Amniotic epithelial cell (primary cell): ENCODE measurements at regions not wholly inside any gene's neighbourhood (a gene's known extent, or its start where the extent isn't known, plus 50 kb on each side); places are given as distances from the start of the nearest gene placed in this dataset.

ENCODE experiments used
- DNase-seq: peaks from one replicate; pipeline ENCODE4 v3.0.0-alpha.2; 2010; ENCODE audit warnings: low read depth

GRCh38 chr2:8426550-8426949, 255.3 kb upstream of the ID2 start:
- no peak for DNase-seq

- no peak for DNase-seq
These were observed 254.6 kb upstream of the ID2 start for GRCh38 chr2:8427211-8427610.

- no peak for DNase-seq
These were observed 251.2 kb upstream of the ID2 start for GRCh38 chr2:8430628-8431027.

- no peak for DNase-seq
These were observed 250.3 kb upstream of the ID2 start for GRCh38 chr2:8431446-8432125.

- no peak for DNase-seq
These were observed 249.0 kb upstream of the ID2 start for GRCh38 chr2:8432706-8433336.

GRCh38 chr2:8433390-8433789, 248.5 kb upstream of the ID2 start:
- no peak for DNase-seq

- no peak for DNase-seq
These were observed 246.2 kb upstream of the ID2 start for GRCh38 chr2:8435608-8436007.

GRCh38 chr2:8436585-8436984, 245.3 kb upstream of the ID2 start:
- no peak for DNase-seq

GRCh38 chr2:8437228-8437948, 244.5 kb upstream of the ID2 start:
- DNase-seq, result no peak

- no peak for DNase-seq
These were observed 243.9 kb upstream of the ID2 start for GRCh38 chr2:8437949-8438400.

GRCh38 chr2:8438476-8438875, 243.4 kb upstream of the ID2 start:
- no peak for DNase-seq

GRCh38 chr2:8438996-8439395, 242.9 kb upstream of the ID2 start:
- no peak for DNase-seq

GRCh38 chr2:8440029-8440778, 241.7 kb upstream of the ID2 start:
- DNase-seq, result no peak

GRCh38 chr2:8441371-8441770, 240.5 kb upstream of the ID2 start:
- DNase-seq, result no peak

GRCh38 chr2:8441986-8442385, 239.9 kb upstream of the ID2 start:
- no peak for DNase-seq

GRCh38 chr2:8442833-8443486, 238.9 kb upstream of the ID2 start:
- no peak for DNase-seq

GRCh38 chr2:8445580-8445979, 236.3 kb upstream of the ID2 start:
- no peak for DNase-seq

GRCh38 chr2:8446751-8447150, 235.1 kb upstream of the ID2 start:
- DNase-seq, result peak; percentile 16

- DNase-seq, result peak; percentile 61
These were observed 234.1 kb upstream of the ID2 start for GRCh38 chr2:8447610-8448221.

GRCh38 chr2:8448824-8449556, 232.9 kb upstream of the ID2 start:
- DNase-seq, result no peak

GRCh38 chr2:8451273-8451672, 230.6 kb upstream of the ID2 start:
- no peak for DNase-seq
